ENCODE measurements at regions not wholly inside any gene's neighbourhood (a gene's known extent, or its start where the extent isn't known, plus 50 kb on each side); places are given as distances from the start of the nearest gene placed in this dataset.

DNA sequence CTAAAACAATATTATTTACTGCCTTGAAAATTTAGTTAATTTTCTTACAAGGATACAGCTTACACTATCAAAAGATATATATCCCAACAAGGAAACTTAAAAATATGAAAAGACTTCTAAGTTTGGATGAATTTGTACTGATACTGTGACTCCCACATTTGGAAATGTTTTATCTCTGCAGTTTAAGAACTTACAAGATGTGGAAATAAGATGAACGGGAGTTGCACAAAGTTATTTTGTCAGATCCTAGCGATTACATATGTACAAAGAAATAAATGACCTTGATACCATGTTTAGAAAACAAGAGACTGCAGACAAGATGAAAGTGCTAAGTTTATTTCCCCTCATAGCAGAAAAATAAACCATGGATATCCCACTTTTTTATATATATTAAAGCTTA lies 103.7 kb upstream of the TMEM106B start:
- TF ChIP-seq POLR2A (IDR thresholded peaks at IDR 0.05), result no peak
- TF ChIP-seq, protein P1, sequence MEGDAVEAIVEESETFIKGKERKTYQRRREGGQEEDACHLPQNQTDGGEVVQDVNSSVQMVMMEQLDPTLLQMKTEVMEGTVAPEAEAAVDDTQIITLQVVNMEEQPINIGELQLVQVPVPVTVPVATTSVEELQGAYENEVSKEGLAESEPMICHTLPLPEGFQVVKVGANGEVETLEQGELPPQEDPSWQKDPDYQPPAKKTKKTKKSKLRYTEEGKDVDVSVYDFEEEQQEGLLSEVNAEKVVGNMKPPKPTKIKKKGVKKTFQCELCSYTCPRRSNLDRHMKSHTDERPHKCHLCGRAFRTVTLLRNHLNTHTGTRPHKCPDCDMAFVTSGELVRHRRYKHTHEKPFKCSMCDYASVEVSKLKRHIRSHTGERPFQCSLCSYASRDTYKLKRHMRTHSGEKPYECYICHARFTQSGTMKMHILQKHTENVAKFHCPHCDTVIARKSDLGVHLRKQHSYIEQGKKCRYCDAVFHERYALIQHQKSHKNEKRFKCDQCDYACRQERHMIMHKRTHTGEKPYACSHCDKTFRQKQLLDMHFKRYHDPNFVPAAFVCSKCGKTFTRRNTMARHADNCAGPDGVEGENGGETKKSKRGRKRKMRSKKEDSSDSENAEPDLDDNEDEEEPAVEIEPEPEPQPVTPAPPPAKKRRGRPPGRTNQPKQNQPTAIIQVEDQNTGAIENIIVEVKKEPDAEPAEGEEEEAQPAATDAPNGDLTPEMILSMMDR (IDR thresholded peaks at IDR 0.05), result no peak

All from adrenal gland (tissue), 5 donors.